ENCODE measurements at regions not wholly inside any gene's neighbourhood (a gene's known extent, or its start where the extent isn't known, plus 50 kb on each side); places are given as distances from the start of the nearest gene placed in this dataset.
A peak's percentile ranks its signal among the peaks of the same experiment; 100 is the strongest.

DNA sequence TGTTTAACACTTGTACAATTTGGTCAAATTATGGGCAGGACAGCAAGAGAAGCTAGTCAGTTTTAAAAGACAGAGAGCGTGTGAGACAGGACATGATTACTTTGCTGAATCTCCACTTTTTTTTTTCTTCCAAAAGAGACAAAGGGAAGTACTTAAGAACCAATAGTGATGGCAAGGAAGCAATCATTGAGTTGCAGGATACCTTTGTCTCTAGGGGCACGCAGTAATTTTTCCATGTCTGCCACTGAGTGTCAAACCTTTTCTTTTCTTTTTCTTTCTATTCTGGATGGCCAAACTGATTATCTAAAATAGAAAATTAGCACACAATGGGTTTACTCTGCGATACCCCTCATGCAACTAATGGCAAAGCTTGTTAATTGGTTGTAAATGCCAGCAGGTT lies 533.0 kb downstream of the PLCL1 start:
- DNase-seq (ENCODE audit: low spot score) = no peak

DNA sequence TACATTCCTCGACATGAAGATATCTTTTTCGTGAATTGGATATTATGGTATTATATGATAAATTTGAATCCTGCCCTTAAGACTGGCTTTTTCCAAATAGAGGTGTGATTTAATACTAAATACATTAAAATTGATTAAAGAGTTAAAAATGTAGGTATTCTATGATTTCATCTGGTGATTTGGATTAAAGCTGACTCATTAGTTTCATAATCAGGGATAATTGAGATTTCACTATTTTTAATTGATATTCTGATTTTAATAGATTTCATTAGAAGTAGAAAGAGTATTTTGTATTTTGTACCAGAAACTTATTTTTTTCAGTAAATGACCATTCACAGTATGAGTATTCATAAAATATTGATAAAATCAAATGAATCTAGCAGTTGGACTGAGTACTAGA lies 524.1 kb downstream of the PLCL1 start:
- DNase-seq (ENCODE audit: low spot score) = no peak

DNA sequence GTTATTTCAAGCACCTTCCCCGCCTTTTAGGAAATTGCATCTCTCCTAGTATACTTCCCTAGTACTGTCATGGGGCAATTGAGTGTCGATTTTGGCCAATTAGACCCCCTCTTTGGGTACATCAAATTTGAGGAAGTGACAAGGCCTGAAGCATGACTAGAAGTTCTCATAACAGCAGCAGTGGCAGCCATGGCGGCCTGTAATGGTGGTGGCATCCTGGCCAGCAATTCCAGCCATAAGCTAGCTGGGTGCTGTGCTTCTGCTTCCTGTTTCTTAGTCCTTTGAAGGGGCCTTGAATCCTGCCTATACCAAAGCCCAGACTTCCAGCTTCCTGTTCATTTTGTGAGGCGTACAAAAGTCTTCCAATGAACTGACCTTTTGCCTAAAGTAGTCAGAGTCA lies 523.1 kb downstream of the PLCL1 start:
- DNase-seq (ENCODE audit: low spot score) = no peak

DNA sequence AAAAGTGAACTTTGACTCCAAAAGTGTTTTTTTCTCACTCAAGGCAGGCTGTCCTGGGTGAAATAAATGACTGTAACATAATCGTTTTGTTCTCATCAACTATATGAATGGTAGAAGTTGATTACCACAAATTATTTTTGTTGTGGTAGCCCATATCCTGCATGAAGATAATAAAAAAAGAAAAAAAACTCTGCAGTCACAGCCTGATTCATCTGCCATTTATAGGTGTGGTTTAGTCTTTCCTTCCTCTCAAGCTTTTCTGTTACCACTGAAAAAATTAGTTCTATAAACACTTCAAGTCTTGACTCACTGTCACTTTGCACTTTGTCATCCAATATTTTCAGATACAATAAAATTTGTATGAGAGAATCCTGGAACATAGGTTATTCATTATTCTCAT lies 522.0 kb downstream of the PLCL1 start:
- no peak for DNase-seq (ENCODE audit: low spot score)

DNA sequence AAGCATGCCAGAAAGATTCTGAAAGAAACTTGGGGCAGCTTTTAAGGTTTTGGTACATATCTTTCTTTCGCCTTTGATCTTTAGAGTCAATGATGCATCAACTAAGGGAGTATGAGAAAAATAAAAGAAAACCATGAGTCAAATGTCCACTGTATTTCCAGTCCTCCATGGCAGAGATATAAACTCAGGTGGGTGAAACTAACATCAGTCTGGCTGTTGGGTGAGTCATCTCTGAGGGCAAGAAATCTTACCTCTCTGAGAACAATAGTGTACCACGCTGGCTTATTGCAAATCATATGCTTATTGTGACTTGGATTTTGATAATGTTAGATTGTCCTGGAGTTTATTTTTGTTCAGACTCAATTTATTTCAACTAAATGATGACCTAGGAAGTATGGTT lies 521.0 kb downstream of the PLCL1 start:
- DNase-seq (ENCODE audit: low spot score) = no peak

DNA sequence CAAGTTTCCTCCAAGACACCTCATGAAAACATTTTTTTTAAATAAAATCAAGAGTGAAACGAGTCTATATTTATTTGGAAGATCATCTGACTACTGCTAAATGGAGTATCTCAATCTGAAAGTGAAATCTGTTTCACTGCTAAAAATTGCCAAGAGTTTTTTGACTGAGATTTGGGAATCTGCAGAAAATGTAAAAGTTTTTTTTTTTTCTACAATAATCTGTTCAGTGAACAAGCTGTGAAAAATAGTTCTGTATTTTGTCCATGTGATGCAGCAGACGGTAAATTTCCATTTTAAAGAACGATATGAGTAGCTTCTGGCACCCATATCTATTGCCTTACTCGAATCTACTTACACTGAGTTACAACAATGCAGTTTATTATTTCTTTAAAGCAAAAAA lies 519.7 kb downstream of the PLCL1 start:
- no peak for DNase-seq (ENCODE audit: low spot score)

DNA sequence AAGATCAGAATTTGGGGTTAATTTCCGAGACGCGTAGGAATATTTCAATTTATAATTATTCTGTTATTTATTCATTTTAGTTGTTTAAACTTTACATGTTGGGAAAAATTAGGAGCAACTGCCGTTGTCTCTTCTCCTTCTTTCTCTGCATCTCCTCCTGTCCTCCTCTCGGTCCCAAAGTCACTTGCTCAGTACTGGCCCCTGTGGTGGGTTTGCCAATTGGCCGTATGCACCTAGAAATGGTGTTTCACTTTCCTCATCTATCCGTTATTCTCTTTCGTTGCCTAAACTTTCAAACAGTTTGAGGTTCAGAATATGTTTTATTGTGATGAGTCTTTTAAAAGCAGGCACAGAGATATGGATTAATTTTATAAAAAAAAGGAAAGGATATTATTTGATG lies 517.9 kb downstream of the PLCL1 start:
- DNase-seq (ENCODE audit: low spot score) = peak; percentile 24

DNA sequence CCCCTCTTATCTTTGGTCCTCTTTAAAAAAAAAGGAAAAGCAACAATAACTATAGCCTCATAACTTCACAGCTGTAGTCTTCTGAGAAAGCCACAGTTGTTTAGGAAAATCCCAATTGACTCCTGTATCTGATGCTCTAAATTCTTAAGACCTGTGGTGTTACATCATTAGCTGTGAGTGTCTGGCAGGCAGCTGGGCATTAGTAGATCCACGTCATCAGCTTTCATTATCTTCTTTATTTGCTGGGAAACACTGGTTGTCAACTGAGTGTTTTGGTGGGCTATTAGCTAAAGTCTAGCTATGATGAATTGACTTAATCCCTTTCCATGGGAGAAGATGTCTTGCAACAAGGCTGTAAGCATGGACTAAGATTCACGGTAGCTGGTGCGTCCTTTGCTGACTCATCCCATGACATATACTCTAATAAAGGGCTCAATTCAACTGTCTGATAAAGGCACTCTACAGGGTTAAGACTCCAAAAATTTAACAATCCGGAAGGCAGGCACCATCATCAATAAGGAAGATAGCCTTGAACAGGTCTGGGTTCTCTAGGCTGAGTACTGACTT lies 517.2 kb downstream of the PLCL1 start:
- no peak for DNase-seq (ENCODE audit: low spot score)

DNA sequence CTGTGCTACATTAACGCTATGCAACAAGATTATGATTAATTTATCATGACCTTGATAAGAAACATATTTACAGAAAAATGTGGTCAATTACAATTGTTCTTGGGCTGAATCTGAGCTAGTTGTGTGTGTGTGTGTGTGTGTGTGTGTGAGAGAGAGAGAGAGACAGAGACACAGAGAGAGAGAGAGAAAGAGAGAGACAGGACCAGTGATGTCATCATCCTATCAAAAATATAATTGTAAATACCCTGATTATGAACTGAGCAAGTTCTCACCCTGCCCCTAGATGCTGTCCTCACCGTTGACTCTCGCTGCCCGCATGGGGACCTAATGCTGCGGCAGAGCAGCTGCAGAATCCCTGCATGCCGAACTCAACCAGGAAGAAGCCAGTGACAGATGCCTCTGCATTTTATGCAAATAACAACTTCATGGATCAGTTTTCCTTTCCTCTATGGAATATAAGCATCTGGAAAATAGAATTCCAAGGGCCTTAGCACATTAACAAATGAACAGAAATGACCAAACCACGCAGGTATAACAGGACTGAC lies 512.5 kb downstream of the PLCL1 start:
- no peak for DNase-seq (ENCODE audit: low spot score)

DNA sequence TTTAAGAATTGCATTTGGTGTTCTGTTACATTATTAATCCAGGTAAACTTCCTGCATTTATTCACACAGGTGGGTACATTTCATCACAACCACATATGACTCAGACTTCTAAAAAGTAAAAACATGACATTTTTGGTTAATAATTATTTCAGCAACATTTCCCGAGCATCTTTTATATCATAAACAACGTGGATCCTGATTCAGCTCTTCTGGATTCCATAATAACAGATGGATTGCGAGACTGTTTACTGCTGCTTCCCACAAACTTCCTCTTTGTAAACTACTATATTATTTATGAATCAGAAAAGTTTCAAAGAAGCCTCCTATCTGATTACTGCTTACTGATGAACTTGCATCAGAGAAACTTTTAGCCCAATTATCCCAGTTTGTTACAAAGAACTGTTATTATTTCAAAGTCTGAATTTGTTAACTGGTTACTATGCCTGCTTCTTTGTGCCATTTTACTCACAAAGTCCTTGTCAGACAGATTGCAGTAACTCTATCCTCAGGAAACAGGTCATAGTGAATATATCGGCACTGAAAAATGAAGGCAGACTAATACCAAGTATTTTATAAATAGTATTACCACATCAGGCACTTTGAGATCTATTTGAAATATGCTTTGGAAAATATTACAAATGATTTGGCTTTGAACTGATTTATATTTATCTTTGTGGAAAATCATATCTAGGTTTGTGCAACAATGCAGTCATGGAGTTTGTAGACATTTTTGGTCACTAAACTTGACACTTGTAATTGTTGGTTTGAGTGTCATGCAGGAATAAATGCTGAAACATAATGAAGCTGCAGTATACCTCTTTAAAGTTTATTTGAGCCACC lies 511.6 kb downstream of the PLCL1 start:
- DNase-seq (ENCODE audit: low spot score) = no peak

DNA sequence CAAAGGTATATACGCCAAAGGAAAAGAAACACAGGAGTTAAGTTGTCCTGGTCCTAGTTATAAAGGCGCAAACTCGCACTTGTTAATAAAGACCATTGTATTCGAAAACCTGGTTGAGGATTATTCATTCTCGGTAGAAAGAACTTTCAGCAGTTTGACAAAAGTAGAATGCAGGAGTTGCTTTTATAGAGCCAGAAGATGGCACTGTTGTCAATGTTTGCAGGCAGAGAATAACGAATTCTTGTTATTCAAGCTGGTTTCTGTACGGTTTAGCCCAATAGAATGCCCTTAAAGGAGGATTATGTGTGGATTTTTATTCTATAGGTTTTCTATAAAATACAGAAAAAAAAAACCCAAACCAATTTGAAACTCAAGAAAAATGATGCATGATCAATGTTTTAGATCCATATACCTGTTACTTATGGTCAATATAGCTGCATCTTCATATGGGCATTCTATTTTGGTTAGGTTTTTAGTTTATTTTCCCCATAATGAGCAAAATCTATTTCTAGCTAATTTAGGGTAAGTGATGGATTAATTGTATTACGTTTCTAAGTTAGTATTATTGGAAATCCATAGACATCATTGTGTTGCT lies 510.3 kb downstream of the PLCL1 start:
- DNase-seq (ENCODE audit: low spot score) = peak; percentile 70

DNA sequence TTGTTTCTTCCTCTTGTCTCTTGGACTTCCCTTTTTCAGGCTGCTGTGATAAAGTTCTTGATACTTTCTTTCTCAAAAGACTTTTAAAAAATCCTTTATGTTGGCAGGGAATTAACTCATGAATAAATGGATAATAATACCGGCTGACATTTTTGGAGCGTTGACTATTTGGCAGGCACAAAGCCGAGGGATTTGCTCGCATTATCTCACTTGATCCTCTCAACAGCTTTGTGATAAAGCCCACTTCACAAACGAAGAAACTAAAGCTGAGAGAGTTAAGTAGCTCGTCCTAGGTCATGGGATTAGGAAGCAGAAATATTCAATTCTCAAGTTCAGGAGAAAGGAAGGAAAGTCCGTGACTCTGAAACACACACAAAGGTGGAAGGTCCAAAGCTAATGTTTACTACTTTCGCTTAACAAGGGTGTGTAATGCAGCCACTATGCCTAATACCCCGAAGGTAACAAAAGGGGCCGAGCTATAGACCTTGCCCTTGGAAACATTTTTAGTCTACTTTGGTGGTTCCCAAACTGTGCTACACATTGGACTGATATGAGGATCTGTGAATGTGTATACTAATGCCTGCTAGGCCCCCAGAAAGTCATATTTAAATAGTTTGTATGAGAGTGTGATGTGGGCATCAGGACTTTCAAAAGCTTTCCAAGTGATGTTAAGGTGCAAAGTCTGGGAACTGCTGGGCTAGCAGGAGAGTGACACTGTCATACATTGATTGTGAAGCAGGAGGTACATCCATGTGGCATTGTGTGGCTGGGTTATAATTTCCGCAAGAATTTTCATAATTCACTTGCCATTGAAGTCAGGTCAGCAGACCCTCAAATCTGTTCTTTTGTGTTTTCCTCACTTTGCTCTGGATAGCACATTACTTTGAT lies 508.4 kb downstream of the PLCL1 start:
- DNase-seq (ENCODE audit: low spot score) = no peak

DNA sequence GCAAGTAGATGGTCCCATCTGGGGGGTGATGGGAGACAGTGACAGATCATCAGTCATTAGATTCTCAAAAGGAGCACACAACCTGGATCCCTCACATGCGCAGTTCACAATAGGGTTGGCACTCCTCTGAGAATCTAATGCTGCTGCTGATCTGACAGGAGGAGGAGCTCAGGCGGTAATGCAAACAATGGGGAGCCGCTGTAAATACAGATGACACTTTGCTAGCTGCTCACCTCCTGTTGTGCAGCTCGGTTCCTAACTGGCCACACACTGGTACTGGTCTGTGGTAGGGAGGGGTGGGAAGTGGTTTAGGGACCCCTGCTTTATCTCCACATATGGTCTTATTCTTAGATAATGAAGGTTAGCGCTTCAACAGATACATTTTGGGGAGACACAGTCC lies 506.6 kb downstream of the PLCL1 start:
- DNase-seq (ENCODE audit: low spot score) = no peak

DNA sequence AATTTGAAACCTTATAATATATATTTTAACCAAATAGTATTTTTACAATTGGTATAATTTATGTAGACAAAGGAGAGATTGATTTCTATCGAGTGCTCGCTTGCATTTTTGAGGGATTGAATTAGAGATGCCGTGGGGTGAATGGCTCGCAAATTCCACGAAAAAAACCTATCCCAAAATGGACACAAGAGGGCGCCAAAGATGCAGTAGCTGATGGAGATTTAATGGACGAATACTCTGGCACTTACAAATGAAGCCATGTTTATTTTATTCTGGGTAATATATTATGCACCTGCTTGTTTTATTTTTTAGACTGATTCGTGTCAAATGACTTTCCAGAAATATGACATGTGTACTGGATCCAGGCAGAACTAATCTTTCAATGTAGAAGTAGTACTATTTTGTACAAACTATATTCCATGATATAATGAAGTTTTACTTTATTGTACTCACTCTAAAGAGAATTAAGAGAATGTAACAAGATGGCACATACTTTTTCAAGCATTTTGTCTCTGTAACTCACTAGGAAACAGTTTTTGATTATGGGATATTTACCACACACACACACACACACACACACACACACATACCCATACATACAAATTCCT lies 505.4 kb downstream of the PLCL1 start:
- DNase-seq (ENCODE audit: low spot score) = peak; percentile 77

DNA sequence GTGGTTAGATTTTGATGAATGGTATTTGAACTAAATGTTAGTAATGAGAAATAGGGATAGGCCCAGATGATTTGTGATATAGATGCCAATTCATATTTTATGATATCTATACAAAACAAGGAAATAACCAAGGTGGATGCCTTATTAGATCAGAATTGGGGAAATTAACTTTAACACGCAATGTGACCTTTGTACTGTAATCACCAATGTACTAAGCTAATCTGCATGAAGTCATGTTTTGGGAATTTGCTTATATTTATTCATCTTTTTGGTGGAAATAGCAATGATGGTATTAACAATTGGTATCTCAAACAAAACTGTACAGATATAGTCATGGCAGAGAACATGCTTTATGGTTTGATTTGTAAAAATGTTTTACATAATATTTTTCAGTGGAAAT lies 504.7 kb downstream of the PLCL1 start:
- no peak for DNase-seq (ENCODE audit: low spot score)

DNA sequence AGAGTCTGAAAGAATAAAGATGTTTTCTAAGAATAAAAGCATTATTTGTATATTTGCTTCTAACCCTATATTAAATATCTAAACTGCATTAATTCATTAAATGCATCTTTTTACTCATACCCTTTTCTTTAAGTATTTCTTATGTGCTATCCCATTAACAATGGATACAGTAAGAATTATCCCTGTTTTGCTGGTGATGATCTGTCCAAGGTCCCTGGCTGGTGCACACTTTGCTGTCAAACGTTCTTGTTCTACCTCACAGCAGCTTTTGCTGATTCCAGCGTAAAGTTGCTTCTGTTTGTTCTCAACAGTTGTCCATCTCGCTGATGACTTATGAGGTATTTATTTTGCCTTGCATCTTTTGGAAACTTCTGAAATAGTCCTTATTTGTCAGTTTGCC lies 504.0 kb downstream of the PLCL1 start:
- DNase-seq (ENCODE audit: low spot score) = no peak

DNA sequence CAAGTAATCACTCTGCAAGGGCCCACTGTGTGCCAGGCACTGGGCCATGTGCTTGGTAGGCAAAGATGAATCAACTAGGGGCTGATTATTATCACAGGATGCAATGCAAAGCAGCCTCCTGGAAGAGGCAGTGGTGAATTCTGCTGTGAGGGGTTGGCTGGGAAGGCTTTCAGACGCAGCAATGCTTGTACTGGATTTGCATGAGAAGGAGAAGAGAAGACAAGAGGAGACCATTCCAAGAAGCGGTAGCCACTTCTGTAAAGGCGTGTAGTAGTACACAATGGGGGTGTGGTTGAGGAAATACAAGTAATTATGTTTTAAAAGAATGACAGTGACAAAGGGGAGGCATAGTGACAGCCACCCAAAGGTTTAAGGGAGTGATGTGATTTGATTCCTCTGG lies 502.7 kb downstream of the PLCL1 start:
- no peak for DNase-seq (ENCODE audit: low spot score)

DNA sequence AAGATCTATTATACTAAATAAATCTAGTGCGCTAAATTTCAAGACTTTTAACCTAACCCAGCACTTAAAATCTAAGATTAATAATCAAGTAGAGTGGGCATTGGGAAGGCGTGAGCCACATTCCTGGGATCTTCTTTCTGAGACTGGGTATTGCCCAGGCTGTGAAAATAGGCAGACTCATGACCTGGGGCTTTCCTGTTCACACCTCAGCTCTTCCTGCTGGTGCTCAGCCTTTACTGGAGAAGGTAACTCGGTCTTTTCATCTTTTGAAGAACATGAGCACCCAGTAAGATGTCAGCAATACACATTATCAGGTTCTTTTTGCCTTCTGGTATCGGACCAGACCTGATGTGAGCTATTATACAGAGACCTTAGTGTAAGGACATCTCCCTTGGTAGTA lies 500.5 kb downstream of the PLCL1 start:
- no peak for DNase-seq (ENCODE audit: low spot score)

DNA sequence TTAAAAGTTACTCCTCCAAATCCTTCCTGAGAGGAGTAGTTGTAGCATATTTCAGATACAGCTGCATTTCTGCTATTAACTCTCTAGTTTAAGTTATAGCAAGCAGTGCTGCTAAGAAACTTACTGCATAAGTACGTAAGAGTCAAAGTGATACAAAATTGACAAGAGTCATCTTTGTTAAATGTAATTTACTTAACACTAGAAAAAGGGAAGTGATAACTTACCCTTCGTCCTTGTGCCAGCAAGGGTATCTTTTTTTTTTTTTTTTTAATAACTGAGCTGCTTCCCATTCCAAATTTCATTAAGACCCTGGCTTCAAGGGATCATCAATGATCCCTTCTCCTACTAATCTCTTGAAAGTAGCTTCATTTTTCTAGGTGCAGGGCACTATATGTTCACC lies 493.0 kb downstream of the PLCL1 start:
- DNase-seq (ENCODE audit: low spot score) = peak; percentile 8

DNA sequence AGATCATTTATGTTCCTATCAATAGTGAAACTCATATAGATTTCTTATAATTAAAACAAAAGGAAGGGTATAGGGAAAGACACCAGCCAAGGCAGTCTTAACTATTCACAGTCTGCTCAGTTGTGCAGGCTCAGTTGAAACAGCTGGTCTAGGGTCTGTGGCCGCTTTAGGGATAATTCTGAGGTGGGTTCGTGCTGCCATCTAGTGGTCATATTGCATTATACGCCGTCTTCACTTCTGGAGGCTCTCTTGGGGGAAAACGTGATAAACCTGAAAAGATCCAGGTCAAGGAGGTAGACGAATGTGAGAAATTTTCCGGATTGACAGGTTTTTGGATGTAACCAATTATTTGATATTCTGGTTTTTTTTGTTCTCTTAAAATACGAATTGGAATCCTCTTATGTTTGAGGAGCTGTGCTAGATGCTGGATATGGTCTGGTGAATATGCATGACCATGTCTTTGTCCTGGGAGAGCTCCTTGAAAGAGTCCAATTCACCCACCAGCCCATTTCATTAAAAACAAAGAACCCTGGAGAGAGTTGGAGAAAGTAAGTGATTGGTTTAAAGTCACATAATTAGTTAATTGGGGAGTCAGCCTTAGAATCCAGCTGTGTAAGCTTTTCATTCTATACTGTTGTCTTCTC lies 492.4 kb downstream of the PLCL1 start:
- peak; percentile 82 for DNase-seq (ENCODE audit: low spot score)

DNA sequence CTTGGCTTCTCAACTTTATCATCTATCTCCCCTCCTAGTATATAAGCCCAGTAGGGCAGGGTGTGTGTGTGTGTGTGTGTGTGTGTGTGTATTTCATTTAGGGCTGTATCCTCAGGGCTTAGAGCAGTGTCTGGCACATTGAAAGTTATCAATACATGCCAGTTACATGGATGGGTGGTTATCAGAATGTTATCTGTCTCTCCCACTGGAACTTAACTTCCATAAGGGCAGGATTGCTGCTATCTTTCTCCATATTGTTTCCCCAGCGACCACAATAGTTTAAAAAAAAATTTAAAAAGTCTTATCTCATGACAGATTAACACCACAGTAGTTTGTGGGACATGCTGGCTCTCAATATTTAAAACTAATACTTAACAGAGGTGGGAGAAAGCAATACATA lies 488.9 kb downstream of the PLCL1 start:
- no peak for DNase-seq (ENCODE audit: low spot score)
